H1 (cell line): ENCODE measurements at regions not wholly inside any gene's neighbourhood (a gene's known extent, or its start where the extent isn't known, plus 50 kb on each side); places are given as distances from the start of the nearest gene placed in this dataset.

Source experiments
- SP4 ChIP-seq: IDR thresholded peaks from 2 replicates; pipeline ENCODE4 v1.6.1; 2012; ENCODE audit warnings: low read length, inconsistent platforms

- TF ChIP-seq SP4: no peak
These were observed 551.5 kb downstream of the LMO4 start (continued) for GRCh38 chr1:87880098-87880760.
